ENCODE measurements at regions not wholly inside any gene's neighbourhood (a gene's known extent, or its start where the extent isn't known, plus 50 kb on each side); places are given as distances from the start of the nearest gene placed in this dataset.

GRCh38 chr9:3054017-3054586 lies 210.2 kb upstream of the PUM3 start:
- no peaks in the 10 kb centered on the region for H3K36me3 Mint-ChIP-seq (ENCODE audit: insufficient read depth, unreplicated experiment)
- CTCF ChIA-PET, result interaction anchor here (0.6 kb wide), 1 partner anchor 15 kb away, joined by 3 read pairs; no protein-coding TSS in a partner anchor
- H3K27me3 Mint-ChIP-seq (ENCODE audit: insufficient read depth, unreplicated experiment), result peaks cover 19% of the 10 kb centered on the region
- no peaks in the 10 kb centered on the region for H3K9me3 Mint-ChIP-seq (ENCODE audit: unreplicated experiment)
- H3K4me1 Mint-ChIP-seq (ENCODE audit: insufficient read depth, unreplicated experiment), result no peaks in the 10 kb centered on the region
- H3K27ac Mint-ChIP-seq (ENCODE audit: low read depth, unreplicated experiment), result no peak overlapping the region
- TF ChIP-seq, protein P1, sequence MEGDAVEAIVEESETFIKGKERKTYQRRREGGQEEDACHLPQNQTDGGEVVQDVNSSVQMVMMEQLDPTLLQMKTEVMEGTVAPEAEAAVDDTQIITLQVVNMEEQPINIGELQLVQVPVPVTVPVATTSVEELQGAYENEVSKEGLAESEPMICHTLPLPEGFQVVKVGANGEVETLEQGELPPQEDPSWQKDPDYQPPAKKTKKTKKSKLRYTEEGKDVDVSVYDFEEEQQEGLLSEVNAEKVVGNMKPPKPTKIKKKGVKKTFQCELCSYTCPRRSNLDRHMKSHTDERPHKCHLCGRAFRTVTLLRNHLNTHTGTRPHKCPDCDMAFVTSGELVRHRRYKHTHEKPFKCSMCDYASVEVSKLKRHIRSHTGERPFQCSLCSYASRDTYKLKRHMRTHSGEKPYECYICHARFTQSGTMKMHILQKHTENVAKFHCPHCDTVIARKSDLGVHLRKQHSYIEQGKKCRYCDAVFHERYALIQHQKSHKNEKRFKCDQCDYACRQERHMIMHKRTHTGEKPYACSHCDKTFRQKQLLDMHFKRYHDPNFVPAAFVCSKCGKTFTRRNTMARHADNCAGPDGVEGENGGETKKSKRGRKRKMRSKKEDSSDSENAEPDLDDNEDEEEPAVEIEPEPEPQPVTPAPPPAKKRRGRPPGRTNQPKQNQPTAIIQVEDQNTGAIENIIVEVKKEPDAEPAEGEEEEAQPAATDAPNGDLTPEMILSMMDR (IDR thresholded peaks at IDR 0.05; ENCODE audit: unreplicated experiment), result no peak
- no peak overlapping the region for H3K4me3 Mint-ChIP-seq (ENCODE audit: unreplicated experiment)
- BruUV-seq (replicated peaks), result no TSS peak
- DNase-seq (ENCODE audit: unreplicated experiment), result no peak
- intact Hi-C loops (cut with micrococcal nuclease), result no loop called here
- POLR2A ChIA-PET, result no interaction called here

DNA sequence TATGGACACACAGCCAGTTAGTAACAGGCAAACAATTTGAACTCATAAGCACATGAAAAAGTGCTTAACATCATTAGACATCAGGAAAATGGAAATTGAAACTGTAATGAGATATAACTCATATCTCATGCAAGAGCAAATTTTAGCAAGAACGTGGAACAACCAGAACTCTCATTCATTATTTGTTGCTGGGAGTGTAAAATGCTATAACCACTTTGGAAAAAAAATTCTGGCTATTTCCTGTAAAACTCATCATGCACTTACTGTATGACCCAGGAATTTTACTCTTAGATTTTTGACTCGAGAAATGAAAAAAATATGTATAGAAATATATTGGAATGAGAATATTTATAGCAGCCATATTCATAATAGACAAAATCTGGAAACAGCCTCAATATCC lies 205.7 kb upstream of the PUM3 start:
- H3K27me3 Mint-ChIP-seq (ENCODE audit: insufficient read depth, unreplicated experiment), result peaks cover 21% of the 10 kb centered on the region
- H3K4me1 Mint-ChIP-seq (ENCODE audit: insufficient read depth, unreplicated experiment), result no peaks in the 10 kb centered on the region
- intact Hi-C loops (cut with micrococcal nuclease), result no loop called here
- no peak for DNase-seq (ENCODE audit: unreplicated experiment)
- no TSS peak for BruUV-seq (replicated peaks)
- POLR2A ChIA-PET, result no interaction called here
- no peaks in the 10 kb centered on the region for H3K36me3 Mint-ChIP-seq (ENCODE audit: insufficient read depth, unreplicated experiment)
- CTCF ChIA-PET, result no interaction called here
- TF ChIP-seq, protein P1 (IDR thresholded peaks at IDR 0.05; ENCODE audit: unreplicated experiment), result no peak
- no peaks in the 10 kb centered on the region for H3K9me3 Mint-ChIP-seq (ENCODE audit: unreplicated experiment)
- no peak overlapping the region for H3K4me3 Mint-ChIP-seq (ENCODE audit: unreplicated experiment)
- H3K27ac Mint-ChIP-seq (ENCODE audit: low read depth, unreplicated experiment), result no peak overlapping the region

DNA sequence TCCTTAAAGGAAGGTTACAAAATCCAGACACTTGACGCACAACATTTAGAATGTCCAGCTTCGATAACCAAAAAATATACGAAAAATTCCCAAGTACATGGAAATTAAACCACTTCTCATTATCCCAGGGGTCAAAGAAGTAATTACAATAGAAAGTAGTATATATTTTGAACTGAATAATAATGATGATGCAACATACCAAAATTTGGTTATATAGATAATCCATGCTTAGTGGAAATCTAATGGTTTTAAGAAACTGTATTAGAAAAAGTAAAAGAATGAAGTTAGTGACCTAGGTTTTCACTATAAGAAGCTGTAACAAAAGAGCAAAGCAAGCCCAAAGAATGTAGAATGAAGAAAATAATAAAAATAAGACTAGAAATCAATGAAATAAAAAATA lies 204.0 kb upstream of the PUM3 start:
- Mint-ChIP-seq H3K36me3 (ENCODE audit: insufficient read depth, unreplicated experiment) (no peaks in the 10 kb centered on the region), H3K27me3 (ENCODE audit: insufficient read depth, unreplicated experiment) (peaks cover 21% of the 10 kb centered on the region), H3K27ac (ENCODE audit: low read depth, unreplicated experiment) (no peak overlapping the region), H3K4me1 (ENCODE audit: insufficient read depth, unreplicated experiment) (peaks cover 5% of the 10 kb centered on the region), H3K9me3 (ENCODE audit: unreplicated experiment) (no peaks in the 10 kb centered on the region), H3K4me3 (ENCODE audit: unreplicated experiment) (no peak overlapping the region)
- intact Hi-C loops (cut with micrococcal nuclease), result no loop called here
- no TSS peak for BruUV-seq (replicated peaks)
- no peak for DNase-seq (ENCODE audit: unreplicated experiment)
- ChIA-PET POLR2A (no interaction called here), CTCF (no interaction called here)
- TF ChIP-seq, protein P1 (IDR thresholded peaks at IDR 0.05; ENCODE audit: unreplicated experiment), result no peak

DNA sequence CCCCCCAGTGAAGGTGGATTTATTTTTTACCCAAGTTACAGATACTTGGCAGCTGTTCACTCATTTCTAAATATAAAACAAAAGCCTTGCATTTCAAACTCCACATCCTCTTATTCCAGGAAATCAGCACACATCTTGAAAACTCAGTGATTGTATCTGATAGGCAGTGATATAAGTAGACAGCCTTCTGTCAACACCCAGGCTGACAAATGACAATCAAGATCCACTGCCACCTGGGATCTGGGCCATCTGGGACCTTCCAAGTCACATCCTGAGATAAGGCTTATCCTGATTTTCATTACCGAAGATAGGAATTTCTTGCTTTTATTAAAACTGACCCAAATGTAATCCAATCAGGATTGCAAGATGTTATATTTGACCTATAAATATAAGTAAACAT lies 201.3 kb upstream of the PUM3 start:
- POLR2A ChIA-PET, result interaction anchor here (0.6 kb wide), 1 partner anchor 199 kb away, joined by 3 read pairs; no protein-coding TSS in a partner anchor

More for the DNA sequence above, 201.3 kb upstream of the PUM3 start:
- DNase-seq (ENCODE audit: unreplicated experiment), result no peak
- TF ChIP-seq, protein P1 (IDR thresholded peaks at IDR 0.05; ENCODE audit: unreplicated experiment), result no peak
- CTCF ChIA-PET, result no interaction called here
- H3K9me3 Mint-ChIP-seq (ENCODE audit: unreplicated experiment), result no peaks in the 10 kb centered on the region
- intact Hi-C loops (cut with micrococcal nuclease), result no loop called here
- peaks cover 20% of the 10 kb centered on the region for H3K27me3 Mint-ChIP-seq (ENCODE audit: insufficient read depth, unreplicated experiment)
- H3K4me3 Mint-ChIP-seq (ENCODE audit: unreplicated experiment), result no peak overlapping the region
- H3K4me1 Mint-ChIP-seq (ENCODE audit: insufficient read depth, unreplicated experiment), result peaks cover 5% of the 10 kb centered on the region
- BruUV-seq (replicated peaks), result no TSS peak
- H3K36me3 Mint-ChIP-seq (ENCODE audit: insufficient read depth, unreplicated experiment), result no peaks in the 10 kb centered on the region
- no peak overlapping the region for H3K27ac Mint-ChIP-seq (ENCODE audit: low read depth, unreplicated experiment)

All from MCF 10A (cell line).